ENCODE measurements at regions not wholly inside any gene's neighbourhood (a gene's known extent, or its start where the extent isn't known, plus 50 kb on each side); places are given as distances from the start of the nearest gene placed in this dataset.

DNA sequence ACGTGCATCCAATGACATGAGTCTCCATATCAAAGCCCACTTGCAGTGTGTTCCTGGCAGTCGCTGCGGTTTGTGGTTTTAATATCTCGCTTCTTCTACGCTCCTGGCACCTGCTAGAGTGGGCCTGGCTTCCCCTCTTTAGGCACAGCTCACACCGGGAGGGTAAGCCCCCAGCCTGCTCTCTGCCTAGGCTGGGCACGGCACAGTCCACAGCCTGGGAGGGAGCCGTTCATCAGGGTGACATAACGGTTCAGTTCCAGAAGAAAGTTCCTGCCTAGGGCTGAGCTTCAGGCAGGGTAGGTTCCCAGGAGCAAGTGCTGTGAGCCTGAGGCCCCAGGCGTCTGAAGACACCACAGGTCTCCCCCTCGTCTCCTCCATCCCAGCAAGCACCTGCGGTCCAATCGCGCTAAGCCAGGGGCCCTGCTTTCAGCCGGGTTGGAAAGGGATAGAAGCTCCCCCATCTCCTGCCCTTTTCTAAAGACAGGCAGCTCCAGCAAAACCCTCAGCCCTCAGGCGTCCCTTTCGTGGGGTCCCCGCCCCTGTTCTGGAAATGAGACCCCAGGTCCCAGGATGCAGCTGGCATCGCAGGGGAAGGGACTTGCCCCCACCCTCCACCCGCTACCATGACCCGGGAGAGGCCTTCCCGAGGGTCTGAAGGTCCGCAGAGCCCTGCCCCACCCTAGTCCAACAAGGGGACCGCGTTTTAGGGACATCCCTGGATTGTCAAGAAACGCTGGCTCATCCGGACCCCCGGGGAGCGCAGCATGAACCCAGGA lies 121.6 kb upstream of the ZNF507 start:
- no peak overlapping the region for H3K9ac ChIP-seq (ENCODE audit: low read length)
- H3K9me3 ChIP-seq (ENCODE audit: control insufficient read depth, low read depth, low read length), result no peaks in the 10 kb centered on the region
- H3K4me3 ChIP-seq (ENCODE audit: low read length), result peak overlapping the region; percentile 57
- H3K36me3 ChIP-seq (ENCODE audit: control insufficient read depth, low read depth, low read length), result no peaks in the 10 kb centered on the region
- no peaks in the 10 kb centered on the region for H3K4me1 ChIP-seq (ENCODE audit: control insufficient read depth, low read depth, low read length)
- no peak overlapping the region for H3K27ac ChIP-seq (ENCODE audit: low read length)
- peaks cover 26% of the 10 kb centered on the region for H3K27me3 ChIP-seq (ENCODE audit: control insufficient read depth, insufficient read depth, low read length)

DNA sequence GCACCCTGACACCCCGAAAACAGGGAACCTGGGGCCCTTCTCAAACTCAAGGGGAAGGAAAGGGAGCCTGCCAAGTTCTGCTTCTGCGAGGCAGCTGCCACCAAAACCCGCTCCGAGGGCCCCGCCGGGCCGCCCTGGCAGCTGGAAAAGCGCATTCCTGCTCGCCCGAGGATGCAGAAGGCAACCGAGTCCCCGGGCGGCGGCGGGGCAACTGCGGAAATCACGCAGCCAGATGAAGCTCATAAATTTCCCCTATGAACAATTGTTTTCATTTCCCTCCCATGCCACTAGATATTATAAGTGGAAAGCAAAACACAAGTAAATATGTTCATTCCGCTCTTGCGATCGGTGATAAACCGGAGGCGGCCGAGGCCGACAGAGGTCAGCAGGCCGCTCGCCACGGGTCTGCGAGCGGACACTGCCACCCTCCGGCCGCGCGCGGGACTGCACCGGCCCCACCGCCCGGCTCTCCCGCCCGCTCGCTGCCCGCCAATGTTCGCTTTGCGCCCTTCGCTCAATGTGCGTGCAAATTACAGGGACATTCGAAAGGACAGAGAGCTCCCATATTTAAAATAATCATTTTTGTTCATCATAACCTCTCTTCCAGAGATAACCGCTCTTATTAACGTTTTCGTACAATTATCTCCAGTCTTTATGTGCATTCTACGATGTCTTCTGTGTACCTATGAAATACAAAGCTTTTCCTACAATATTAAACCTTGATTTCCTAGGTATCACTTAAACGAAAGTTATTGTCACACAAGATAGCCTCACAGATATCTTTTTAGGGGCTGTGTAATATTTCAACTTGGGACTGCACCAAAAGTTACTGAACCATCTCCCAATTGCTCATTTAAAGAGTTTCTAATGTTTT lies 120.8 kb upstream of the ZNF507 start:
- Histone ChIP-seq H3K27me3 (ENCODE audit: control insufficient read depth, insufficient read depth, low read length) (peaks cover 26% of the 10 kb centered on the region), H3K9me3 (ENCODE audit: control insufficient read depth, low read depth, low read length) (no peaks in the 10 kb centered on the region), H3K4me3 (ENCODE audit: low read length) (peak overlapping the region; percentile 57), H3K36me3 (ENCODE audit: control insufficient read depth, low read depth, low read length) (no peaks in the 10 kb centered on the region), H3K4me1 (ENCODE audit: control insufficient read depth, low read depth, low read length) (no peaks in the 10 kb centered on the region), H3K9ac (ENCODE audit: low read length) (no peak overlapping the region), H3K27ac (ENCODE audit: low read length) (no peak overlapping the region)

DNA sequence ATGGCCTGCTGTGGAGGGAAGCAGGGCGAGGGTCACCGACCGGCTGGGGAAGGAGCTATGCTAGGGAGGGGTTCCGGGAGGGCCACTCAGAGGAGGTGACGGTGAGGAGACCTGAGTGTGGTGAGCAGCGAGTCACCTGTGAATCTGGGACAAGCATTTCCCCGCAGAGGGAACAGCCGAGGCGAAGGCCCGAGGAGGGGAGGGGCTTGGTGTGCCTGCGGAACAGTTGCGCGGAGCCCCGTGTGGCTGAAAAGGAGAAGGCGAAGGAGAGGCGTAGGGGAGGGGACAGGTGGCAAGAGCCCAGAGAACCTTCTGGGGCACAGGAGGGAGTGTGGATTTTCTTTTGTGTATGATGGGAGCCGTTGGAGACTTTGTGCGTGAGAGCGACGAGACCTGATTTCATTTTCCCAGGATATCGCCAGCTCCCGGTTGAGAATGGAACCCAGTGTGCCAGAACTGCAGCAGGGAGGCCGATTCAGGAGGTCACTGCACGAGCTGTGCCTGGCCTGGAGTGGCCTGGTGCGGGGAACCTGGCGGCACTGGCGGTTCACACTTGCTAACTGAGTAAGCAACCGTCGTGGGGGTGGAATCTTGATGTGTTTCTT lies 117.7 kb upstream of the ZNF507 start:
- Histone ChIP-seq H3K4me1 (ENCODE audit: control insufficient read depth, low read depth, low read length) (no peaks in the 10 kb centered on the region), H3K4me3 (ENCODE audit: low read length) (no peak overlapping the region), H3K36me3 (ENCODE audit: control insufficient read depth, low read depth, low read length) (no peaks in the 10 kb centered on the region), H3K27me3 (ENCODE audit: control insufficient read depth, insufficient read depth, low read length) (peaks cover 26% of the 10 kb centered on the region), H3K9ac (ENCODE audit: low read length) (no peak overlapping the region), H3K27ac (ENCODE audit: low read length) (no peak overlapping the region), H3K9me3 (ENCODE audit: control insufficient read depth, low read depth, low read length) (no peaks in the 10 kb centered on the region)

DNA sequence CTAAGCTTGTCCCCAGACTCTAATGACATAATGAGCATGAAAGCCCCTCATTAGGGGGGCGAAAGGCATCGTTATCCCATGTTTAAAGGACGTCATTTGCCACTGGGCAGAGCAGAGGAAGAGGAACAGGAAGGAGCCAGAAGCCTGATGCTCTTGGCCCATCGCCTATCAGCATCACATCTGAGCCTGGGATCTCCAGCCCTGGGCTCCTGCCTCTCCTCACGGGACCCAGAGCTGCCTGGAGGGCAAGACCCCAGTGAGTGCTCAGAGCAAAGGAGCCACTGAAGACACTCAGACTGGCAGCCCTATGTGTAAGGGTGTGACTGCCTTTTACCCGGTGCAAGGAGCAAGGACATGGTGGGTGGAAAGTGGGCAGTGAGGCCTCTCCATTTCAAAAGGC lies 115.0 kb upstream of the ZNF507 start:
- H3K27me3 ChIP-seq (ENCODE audit: control insufficient read depth, insufficient read depth, low read length), result peaks cover under 1% of the 10 kb centered on the region
- H3K27ac ChIP-seq (ENCODE audit: low read length), result no peak overlapping the region
- H3K36me3 ChIP-seq (ENCODE audit: control insufficient read depth, low read depth, low read length), result no peaks in the 10 kb centered on the region
- no peaks in the 10 kb centered on the region for H3K9me3 ChIP-seq (ENCODE audit: control insufficient read depth, low read depth, low read length)
- no peaks in the 10 kb centered on the region for H3K4me1 ChIP-seq (ENCODE audit: control insufficient read depth, low read depth, low read length)
- H3K9ac ChIP-seq (ENCODE audit: low read length), result no peak overlapping the region
- no peak overlapping the region for H3K4me3 ChIP-seq (ENCODE audit: low read length)

DNA sequence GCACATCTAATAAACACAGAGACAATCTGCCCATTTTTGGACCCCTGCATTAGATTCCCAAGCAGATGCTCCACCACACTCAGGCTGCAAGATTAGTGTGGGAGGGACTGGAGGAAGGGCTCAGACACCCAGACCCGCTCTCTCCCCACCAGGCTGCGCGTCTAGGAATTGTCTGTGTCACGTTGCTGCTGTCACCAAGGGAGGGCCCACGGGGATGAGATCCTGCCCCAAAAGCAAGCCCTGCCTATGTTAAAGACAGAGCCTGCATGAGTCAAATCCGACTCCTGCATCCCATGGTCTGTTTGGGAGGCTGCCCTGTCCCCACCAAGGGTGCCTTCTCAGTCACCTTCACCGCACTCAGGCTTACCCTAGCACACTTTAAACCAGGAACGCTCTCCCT lies 114.4 kb upstream of the ZNF507 start:
- Histone ChIP-seq H3K4me1 (ENCODE audit: control insufficient read depth, low read depth, low read length) (no peaks in the 10 kb centered on the region), H3K9ac (ENCODE audit: low read length) (no peak overlapping the region), H3K27me3 (ENCODE audit: control insufficient read depth, insufficient read depth, low read length) (no peaks in the 10 kb centered on the region), H3K36me3 (ENCODE audit: control insufficient read depth, low read depth, low read length) (no peaks in the 10 kb centered on the region), H3K27ac (ENCODE audit: low read length) (no peak overlapping the region), H3K4me3 (ENCODE audit: low read length) (no peak overlapping the region), H3K9me3 (ENCODE audit: control insufficient read depth, low read depth, low read length) (no peaks in the 10 kb centered on the region)

DNA sequence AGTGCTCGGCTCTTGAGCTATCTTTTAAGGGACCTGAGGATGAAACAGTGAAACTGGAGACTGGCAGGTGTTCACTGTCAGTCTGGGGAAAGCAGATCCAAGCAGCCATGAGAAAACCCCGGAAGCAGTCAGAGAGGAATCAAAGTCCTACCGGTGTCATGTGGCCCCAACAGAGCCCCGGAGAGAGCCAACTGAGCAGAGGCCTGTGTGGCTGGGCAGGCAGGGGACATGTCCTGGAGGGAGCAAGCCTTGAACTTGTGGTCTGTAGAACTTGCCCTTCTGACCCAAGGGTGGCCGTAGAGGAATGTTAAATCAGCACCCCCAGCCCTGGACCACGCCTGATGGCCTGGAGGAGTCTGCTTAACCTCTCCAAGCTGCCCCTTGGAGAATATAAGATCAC lies 113.7 kb upstream of the ZNF507 start:
- Histone ChIP-seq H3K27ac (ENCODE audit: low read length) (no peak overlapping the region), H3K36me3 (ENCODE audit: control insufficient read depth, low read depth, low read length) (no peaks in the 10 kb centered on the region), H3K4me1 (ENCODE audit: control insufficient read depth, low read depth, low read length) (no peaks in the 10 kb centered on the region), H3K4me3 (ENCODE audit: low read length) (no peak overlapping the region), H3K9ac (ENCODE audit: low read length) (no peak overlapping the region), H3K27me3 (ENCODE audit: control insufficient read depth, insufficient read depth, low read length) (no peaks in the 10 kb centered on the region), H3K9me3 (ENCODE audit: control insufficient read depth, low read depth, low read length) (no peaks in the 10 kb centered on the region)

DNA sequence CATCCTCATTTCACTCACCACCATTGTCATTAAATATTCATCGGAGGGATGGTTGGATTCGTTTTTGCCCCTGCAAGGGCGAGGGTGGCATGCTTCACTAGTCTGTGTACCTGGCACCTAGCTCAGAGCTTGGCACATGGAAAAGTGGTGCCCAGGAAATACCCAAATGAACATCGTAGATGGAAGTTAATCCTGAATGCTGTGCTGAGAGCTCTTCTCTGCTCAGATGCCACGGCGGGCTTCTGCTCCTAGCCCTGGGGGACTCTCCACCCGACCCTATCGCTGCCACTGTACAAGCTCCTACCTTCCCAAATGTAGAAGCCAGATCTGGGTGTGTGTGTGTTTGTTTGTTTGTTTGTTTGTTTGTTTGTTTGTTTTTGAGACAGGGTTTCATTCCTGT lies 113.0 kb upstream of the ZNF507 start:
- Histone ChIP-seq H3K9ac (ENCODE audit: low read length) (no peak overlapping the region), H3K4me3 (ENCODE audit: low read length) (no peak overlapping the region), H3K9me3 (ENCODE audit: control insufficient read depth, low read depth, low read length) (no peaks in the 10 kb centered on the region), H3K36me3 (ENCODE audit: control insufficient read depth, low read depth, low read length) (no peaks in the 10 kb centered on the region), H3K27me3 (ENCODE audit: control insufficient read depth, insufficient read depth, low read length) (no peaks in the 10 kb centered on the region), H3K4me1 (ENCODE audit: control insufficient read depth, low read depth, low read length) (no peaks in the 10 kb centered on the region), H3K27ac (ENCODE audit: low read length) (no peak overlapping the region)

DNA sequence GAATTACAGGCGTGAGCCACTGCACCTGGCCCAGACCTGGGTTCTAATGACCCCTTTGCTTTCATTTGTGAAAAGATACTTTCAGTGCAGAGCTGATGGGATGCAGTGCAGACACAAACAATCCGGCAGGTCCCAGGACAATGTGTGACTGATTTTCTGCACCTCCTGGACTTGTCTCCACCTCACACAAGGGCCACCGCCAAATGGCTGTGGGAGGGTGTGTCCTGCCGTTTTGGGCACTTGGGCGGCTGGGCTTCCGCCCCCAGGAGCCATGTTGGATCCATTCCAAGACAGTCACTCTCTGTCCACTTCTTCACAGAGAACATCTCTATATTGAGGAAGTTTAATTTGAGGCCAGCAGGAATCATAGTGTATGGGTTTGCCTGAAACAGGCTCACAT lies 112.3 kb upstream of the ZNF507 start:
- no peaks in the 10 kb centered on the region for H3K9me3 ChIP-seq (ENCODE audit: control insufficient read depth, low read depth, low read length)
- no peak overlapping the region for H3K27ac ChIP-seq (ENCODE audit: low read length)
- no peak overlapping the region for H3K9ac ChIP-seq (ENCODE audit: low read length)
- no peak overlapping the region for H3K4me3 ChIP-seq (ENCODE audit: low read length)
- no peaks in the 10 kb centered on the region for H3K36me3 ChIP-seq (ENCODE audit: control insufficient read depth, low read depth, low read length)
- no peaks in the 10 kb centered on the region for H3K4me1 ChIP-seq (ENCODE audit: control insufficient read depth, low read depth, low read length)
- no peaks in the 10 kb centered on the region for H3K27me3 ChIP-seq (ENCODE audit: control insufficient read depth, insufficient read depth, low read length)

DNA sequence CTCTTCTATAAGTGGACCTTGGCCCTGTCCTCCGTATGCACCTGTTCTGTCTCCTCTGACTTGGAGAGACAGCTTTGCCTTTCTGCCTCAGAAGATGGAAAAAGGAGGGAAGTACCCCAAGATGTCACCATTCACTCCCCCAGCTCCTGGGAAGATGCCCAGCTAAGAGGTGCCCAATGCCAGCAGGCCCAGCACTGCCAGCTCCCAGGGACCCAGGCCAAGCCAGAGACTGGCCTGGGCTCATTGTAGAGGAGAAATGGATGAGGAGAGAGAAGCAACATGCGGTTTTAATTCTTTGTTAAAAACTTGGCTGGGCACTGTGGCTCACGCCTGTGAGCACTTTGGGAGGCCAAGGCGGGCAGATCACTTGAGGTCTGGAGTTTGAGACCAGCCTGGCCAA lies 111.5 kb upstream of the ZNF507 start:
- Histone ChIP-seq H3K9ac (ENCODE audit: low read length) (no peak overlapping the region), H3K4me3 (ENCODE audit: low read length) (no peak overlapping the region), H3K36me3 (ENCODE audit: control insufficient read depth, low read depth, low read length) (no peaks in the 10 kb centered on the region), H3K27ac (ENCODE audit: low read length) (no peak overlapping the region), H3K9me3 (ENCODE audit: control insufficient read depth, low read depth, low read length) (no peaks in the 10 kb centered on the region), H3K27me3 (ENCODE audit: control insufficient read depth, insufficient read depth, low read length) (no peaks in the 10 kb centered on the region), H3K4me1 (ENCODE audit: control insufficient read depth, low read depth, low read length) (no peaks in the 10 kb centered on the region)

DNA sequence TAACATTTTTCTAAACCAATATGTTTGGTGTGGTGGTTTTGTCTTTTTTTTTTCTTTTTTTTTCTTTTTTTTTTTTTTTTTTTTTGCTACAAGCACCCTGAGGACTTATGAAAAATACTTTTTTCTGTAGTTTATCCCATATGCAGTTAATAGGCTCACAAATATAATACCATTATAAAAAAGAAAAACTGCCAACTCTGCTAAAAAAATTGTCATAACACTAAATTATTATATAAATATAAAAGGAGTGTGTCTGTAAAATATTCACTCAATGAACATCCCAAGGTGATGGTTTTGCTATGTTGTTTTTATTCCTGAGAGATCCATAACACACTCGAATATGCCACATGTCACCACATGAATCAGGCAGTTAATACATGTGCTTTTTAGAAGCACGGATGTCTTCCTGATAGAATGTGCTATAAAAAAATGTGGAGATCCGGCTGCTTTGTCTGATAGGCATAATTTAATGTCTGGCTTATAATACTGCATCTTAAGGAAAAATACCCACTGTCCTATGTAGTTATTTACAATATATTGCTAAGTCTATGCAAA lies 110.7 kb upstream of the ZNF507 start:
- Histone ChIP-seq H3K36me3 (ENCODE audit: control insufficient read depth, low read depth, low read length) (no peaks in the 10 kb centered on the region), H3K4me3 (ENCODE audit: low read length) (no peak overlapping the region), H3K27me3 (ENCODE audit: control insufficient read depth, insufficient read depth, low read length) (no peaks in the 10 kb centered on the region), H3K27ac (ENCODE audit: low read length) (no peak overlapping the region), H3K4me1 (ENCODE audit: control insufficient read depth, low read depth, low read length) (no peaks in the 10 kb centered on the region), H3K9ac (ENCODE audit: low read length) (no peak overlapping the region), H3K9me3 (ENCODE audit: control insufficient read depth, low read depth, low read length) (no peaks in the 10 kb centered on the region)

DNA sequence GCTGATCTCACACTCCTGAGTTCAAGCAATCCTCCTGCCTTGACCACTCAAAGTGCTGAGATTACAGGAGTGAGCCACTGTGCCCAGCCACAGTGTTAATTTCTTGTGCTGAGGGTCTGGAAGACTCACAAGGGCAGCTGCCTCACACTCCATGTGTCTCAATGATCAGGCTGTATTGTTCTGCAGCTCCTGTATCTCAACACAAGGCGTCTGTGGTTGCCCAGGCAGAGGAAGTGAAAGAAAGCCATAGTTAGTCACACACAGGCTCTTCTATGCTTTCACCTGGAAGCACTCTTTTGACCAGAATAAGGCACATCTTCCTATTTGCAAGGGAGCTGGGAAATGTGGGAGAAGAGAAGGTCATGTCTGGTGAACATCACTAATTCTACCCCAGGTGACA lies 107.3 kb upstream of the ZNF507 start:
- no peaks in the 10 kb centered on the region for H3K27me3 ChIP-seq (ENCODE audit: control insufficient read depth, insufficient read depth, low read length)
- no peak overlapping the region for H3K27ac ChIP-seq (ENCODE audit: low read length)
- H3K4me1 ChIP-seq (ENCODE audit: control insufficient read depth, low read depth, low read length), result no peaks in the 10 kb centered on the region
- H3K4me3 ChIP-seq (ENCODE audit: low read length), result no peak overlapping the region
- H3K9me3 ChIP-seq (ENCODE audit: control insufficient read depth, low read depth, low read length), result no peaks in the 10 kb centered on the region
- H3K36me3 ChIP-seq (ENCODE audit: control insufficient read depth, low read depth, low read length), result no peaks in the 10 kb centered on the region
- no peak overlapping the region for H3K9ac ChIP-seq (ENCODE audit: low read length)
